NCI-H1694 treated with DMSO at 0.1 percent for 48 hours (cell line): ENCODE measurements at regions not wholly inside any gene's neighbourhood (a gene's known extent, or its start where the extent isn't known, plus 50 kb on each side); places are given as distances from the start of the nearest gene placed in this dataset.
"Not testable (repeated sequence)": the region's sequence is repeated elsewhere in the genome, so short reads cannot be mapped to it uniquely, and the experiment has no call there.

Source experiments
- DNase-seq: peaks from one replicate; lab custom pipeline; 2025; lab: John Stamatoyannopoulos, UW

GRCh38 chr1:100628631-100629081 is 90.7 kb downstream of the GPR88 start:
- no peak for DNase-seq

GRCh38 chr1:100629391-100629790 is 90.2 kb upstream of the VCAM1 start:
- DNase-seq: no peak

GRCh38 chr1:100631015-100631551 is 88.5 kb upstream of the VCAM1 start:
- DNase-seq: no peak

- no peak for DNase-seq
These were observed 76.7 kb upstream of the VCAM1 start for GRCh38 chr1:100642826-100643225.

GRCh38 chr1:100643471-100644196 is 75.9 kb upstream of the VCAM1 start:
- no peak for DNase-seq

GRCh38 chr1:100646001-100646400 is 73.5 kb upstream of the VCAM1 start:
- DNase-seq: no peak

GRCh38 chr1:100649146-100649545 is 70.4 kb upstream of the VCAM1 start:
- DNase-seq: no peak

- DNase-seq: no peak
These were observed 61.4 kb upstream of the VCAM1 start for GRCh38 chr1:100657876-100658715.

GRCh38 chr1:100658716-100659026 is 60.9 kb upstream of the VCAM1 start:
- no peak for DNase-seq

GRCh38 chr1:100661176-100661575 is 58.4 kb upstream of the VCAM1 start:
- no peak for DNase-seq

- not testable (repeated sequence) for DNase-seq
These were observed 51.0 kb upstream of the VCAM1 start for GRCh38 chr1:100668494-100668893.
